ENCODE measurements at regions not wholly inside any gene's neighbourhood (a gene's known extent, or its start where the extent isn't known, plus 50 kb on each side); places are given as distances from the start of the nearest gene placed in this dataset.

GRCh38 chr5:136764601-136765000, 399.3 kb upstream of the TRPC7 start:
- no peak for DNase-seq (ENCODE audit: low read depth)
- TF ChIP-seq, protein P1, sequence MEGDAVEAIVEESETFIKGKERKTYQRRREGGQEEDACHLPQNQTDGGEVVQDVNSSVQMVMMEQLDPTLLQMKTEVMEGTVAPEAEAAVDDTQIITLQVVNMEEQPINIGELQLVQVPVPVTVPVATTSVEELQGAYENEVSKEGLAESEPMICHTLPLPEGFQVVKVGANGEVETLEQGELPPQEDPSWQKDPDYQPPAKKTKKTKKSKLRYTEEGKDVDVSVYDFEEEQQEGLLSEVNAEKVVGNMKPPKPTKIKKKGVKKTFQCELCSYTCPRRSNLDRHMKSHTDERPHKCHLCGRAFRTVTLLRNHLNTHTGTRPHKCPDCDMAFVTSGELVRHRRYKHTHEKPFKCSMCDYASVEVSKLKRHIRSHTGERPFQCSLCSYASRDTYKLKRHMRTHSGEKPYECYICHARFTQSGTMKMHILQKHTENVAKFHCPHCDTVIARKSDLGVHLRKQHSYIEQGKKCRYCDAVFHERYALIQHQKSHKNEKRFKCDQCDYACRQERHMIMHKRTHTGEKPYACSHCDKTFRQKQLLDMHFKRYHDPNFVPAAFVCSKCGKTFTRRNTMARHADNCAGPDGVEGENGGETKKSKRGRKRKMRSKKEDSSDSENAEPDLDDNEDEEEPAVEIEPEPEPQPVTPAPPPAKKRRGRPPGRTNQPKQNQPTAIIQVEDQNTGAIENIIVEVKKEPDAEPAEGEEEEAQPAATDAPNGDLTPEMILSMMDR (IDR thresholded peaks at IDR 0.05; ENCODE audit: control insufficient read depth, extremely low read depth, insufficient read depth) = no peak

DNA sequence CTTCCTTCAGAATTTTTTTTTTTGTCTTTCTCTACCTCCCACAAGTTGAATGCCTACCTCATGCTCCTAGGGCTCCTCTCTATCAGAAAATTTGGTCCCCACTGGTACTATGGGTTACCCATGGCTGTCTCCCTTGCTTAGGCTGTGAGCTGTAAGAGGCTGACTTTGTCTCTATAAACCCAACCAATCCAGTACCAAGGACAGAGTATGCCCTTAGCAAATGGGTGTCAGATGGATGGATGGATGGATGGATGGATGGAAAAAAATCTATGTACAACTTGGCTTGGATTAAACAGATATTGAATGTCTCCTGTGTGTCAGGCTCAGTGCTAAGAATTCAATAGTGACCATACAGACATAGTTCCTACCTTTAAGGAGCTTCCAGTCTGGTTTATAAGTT, 398.2 kb upstream of the TRPC7 start:
- H3K4me3 ChIP-seq (ENCODE audit: low read depth, low read length) = no peak overlapping the region
- no peak for DNase-seq (ENCODE audit: low read depth)
- TF ChIP-seq, protein P1 (IDR thresholded peaks at IDR 0.05; ENCODE audit: control insufficient read depth, extremely low read depth, insufficient read depth) = no peak

More at GRCh38 chr5:136764601-136765000, 399.3 kb upstream of the TRPC7 start:
- no peak overlapping the region for H3K4me3 ChIP-seq (ENCODE audit: low read depth, low read length)

- no peak for DNase-seq (ENCODE audit: low read depth)
- TF ChIP-seq, protein P1 (IDR thresholded peaks at IDR 0.05; ENCODE audit: control insufficient read depth, extremely low read depth, insufficient read depth) = no peak
- no peak overlapping the region for H3K4me3 ChIP-seq (ENCODE audit: low read depth, low read length)
Observed at GRCh38 chr5:136754216-136754615, 388.9 kb upstream of the TRPC7 start.

GRCh38 chr5:136750224-136750862, 385.0 kb upstream of the TRPC7 start:
- TF ChIP-seq, protein P1 (IDR thresholded peaks at IDR 0.05; ENCODE audit: control insufficient read depth, extremely low read depth, insufficient read depth) = no peak
- H3K4me3 ChIP-seq (ENCODE audit: low read depth, low read length) = no peak overlapping the region
- DNase-seq (ENCODE audit: low read depth) = no peak

GRCh38 chr5:136749016-136749415, 383.7 kb upstream of the TRPC7 start:
- TF ChIP-seq, protein P1 (IDR thresholded peaks at IDR 0.05; ENCODE audit: control insufficient read depth, extremely low read depth, insufficient read depth) = no peak
- H3K4me3 ChIP-seq (ENCODE audit: low read depth, low read length) = no peak overlapping the region
- no peak for DNase-seq (ENCODE audit: low read depth)

DNA sequence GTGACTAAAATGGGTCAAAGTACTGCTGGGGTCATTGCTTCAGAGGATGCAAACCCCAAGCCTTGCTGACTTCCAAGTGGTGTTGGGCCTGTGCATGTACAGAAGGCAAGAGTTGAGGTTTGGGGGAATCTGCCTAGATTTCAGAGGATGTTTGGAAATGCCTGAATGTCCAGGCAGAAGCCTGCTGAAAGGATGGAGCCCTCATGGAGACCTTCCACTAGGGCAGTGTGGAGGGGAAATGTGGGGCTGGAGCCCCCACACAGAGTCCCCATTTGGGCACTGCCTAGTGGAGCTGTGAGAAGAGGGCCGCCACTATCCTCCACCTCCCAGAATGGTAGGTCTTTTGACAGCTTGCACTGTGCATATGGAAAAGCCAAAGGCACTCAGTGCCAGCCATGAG, 377.7 kb upstream of the TRPC7 start:
- no peak overlapping the region for H3K4me3 ChIP-seq (ENCODE audit: low read depth, low read length)
- DNase-seq (ENCODE audit: low read depth) = no peak

More for the DNA sequence above, 377.7 kb upstream of the TRPC7 start:
- TF ChIP-seq, protein P1 (IDR thresholded peaks at IDR 0.05; ENCODE audit: control insufficient read depth, extremely low read depth, insufficient read depth) = no peak

All from LNCaP clone FGC (cell line).